Heart right ventricle (tissue), 16 donors: ENCODE measurements at regions not wholly inside any gene's neighbourhood (a gene's known extent, or its start where the extent isn't known, plus 50 kb on each side); places are given as distances from the start of the nearest gene placed in this dataset.

Source experiments
- ATAC-seq, 8 donors: fragments of 200-7000 bp; cut with Tn5 transposase; one replicate each; pipeline ENCODE4 v1.9.1; 2020; ENCODE audit warnings: mild to moderate bottlenecking in 8 of 8, moderate library complexity in 8 of 8, moderate number of reproducible peaks in 1 of 8
- DNase-seq, 2 donors: peaks; one replicate each; pipeline ENCODE4 v3.0.0-alpha.2; 2020
- H3K27ac ChIP-seq, 10 donors: fragments of 200-600 bp; sonication (generic) in 2 of 10; one replicate each; pipeline versions ENCODE4 v1.5.0 to v1.8.0; 2020 to 2022; ENCODE audit warnings: mild to moderate bottlenecking in 3 of 10
- H3K27me3 ChIP-seq, 7 donors: fragments of 200-600 bp; one replicate each; pipeline ENCODE4 v1.8.0; 2021 to 2022; ENCODE audit warnings: mild to moderate bottlenecking in 2 of 7
- H3K36me3 ChIP-seq, 9 donors: fragments of 200-600 bp; sonication (generic) in 1 of 9; one replicate each; pipeline versions ENCODE4 v1.5.0 to v1.8.0; 2020 to 2022; ENCODE audit warnings: mild to moderate bottlenecking in 2 of 9
- H3K4me1 ChIP-seq, 9 donors: fragments of 200-600 bp; sonication (generic) in 1 of 9; one replicate each; pipeline versions ENCODE4 v1.5.0 to v1.8.0; 2020 to 2022; ENCODE audit warnings: mild to moderate bottlenecking in 4 of 9
- H3K4me3 ChIP-seq, 10 donors: fragments of 200-600 bp; sonication (generic) in 2 of 10; one replicate each; pipeline versions ENCODE4 v1.5.0 to v1.8.0; 2020 to 2022; ENCODE audit warnings: mild to moderate bottlenecking in 7 of 10, moderate library complexity in 2 of 10
- H3K9me3 ChIP-seq, 11 donors: fragments of 200-600 bp in 10 of 11; sonication (generic) in 2 of 11; one replicate each; pipeline versions ENCODE4 v1.5.0 to v1.8.0; 2013 to 2022; ENCODE audit warnings: mild to moderate bottlenecking in 2 of 11, control low read depth in 1 of 11, moderate library complexity in 1 of 11
- WGBS, 2 donors: extraction: QIAGEN DNeasy Blood & Tissue Kit; methylation state at CpG; one replicate each; pipeline ENCODE4 v1.1.7; 2013; ENCODE audit warnings: inconsistent platforms in 1 of 2; 5-methylcytosine and 5-hydroxymethylcytosine counted together
- intact Hi-C, 10 donors: fragments of 100-400 bp; cut with DNase I; formaldehyde crosslinking; loops; one replicate each; pipeline versions ENCODE4 v1.11.1 to v1.14.2; 2022
- TF ChIP-seq, protein P1 (sequence below), 9 donors: fragments of 200-600 bp; sonication (generic) in 2 of 9; IDR thresholded peaks; one replicate each; pipeline versions ENCODE4 v1.5.0 to v1.8.0; 2021 to 2022; ENCODE audit warnings: antibody characterized with exemption in 9 of 9, mild to moderate bottlenecking in 5 of 9, moderate library complexity in 1 of 9
- donor health status: Arrhythmogenic right ventricular cardiomyopathy.
- donor health status: ischemic (EF 13 %, LVEDD 7.1; RV severe dilation, severe dysfunction).
- donor health status: healthy with polysubstance abuse.
- donor health status: DM: no; HTN: yes; CAD: no.
- donor health status: DM: no; HTN: no; CAD: no.
- donor health status: ischemic (EF 25% LVEDD 6.9; RV normal size, moderate dysfunction).
- donor health status: ischemic (EF 25% LVEDD 5.7; RV mildly dilated, moderate dysfunction).
- donor health status: healthy.
- donor health status: DM: yes; HTN: yes; CAD: no.
- donor health status: Ischemic cardiomyopathy.
- donor health status: ischemic (EF 35%, LVEDD 5.7; RV mildly dilated, moderate dysfunction).
- donor health status: nonischemic (EF 11% LVEDD 7.7; RV severe dilation, severe dysfunction).
- donor health status: DM: yes; HTN: yes; CAD: no.
- donor health status: PGD.
- donor health status: ischemic (EF 29% LVEDD 5.4; RV normal size, mild dysfunction).
- donor health status: nonischemic (EF 23%, LVEDD 6.1; RV moderate dilation, normal function).

DNA sequence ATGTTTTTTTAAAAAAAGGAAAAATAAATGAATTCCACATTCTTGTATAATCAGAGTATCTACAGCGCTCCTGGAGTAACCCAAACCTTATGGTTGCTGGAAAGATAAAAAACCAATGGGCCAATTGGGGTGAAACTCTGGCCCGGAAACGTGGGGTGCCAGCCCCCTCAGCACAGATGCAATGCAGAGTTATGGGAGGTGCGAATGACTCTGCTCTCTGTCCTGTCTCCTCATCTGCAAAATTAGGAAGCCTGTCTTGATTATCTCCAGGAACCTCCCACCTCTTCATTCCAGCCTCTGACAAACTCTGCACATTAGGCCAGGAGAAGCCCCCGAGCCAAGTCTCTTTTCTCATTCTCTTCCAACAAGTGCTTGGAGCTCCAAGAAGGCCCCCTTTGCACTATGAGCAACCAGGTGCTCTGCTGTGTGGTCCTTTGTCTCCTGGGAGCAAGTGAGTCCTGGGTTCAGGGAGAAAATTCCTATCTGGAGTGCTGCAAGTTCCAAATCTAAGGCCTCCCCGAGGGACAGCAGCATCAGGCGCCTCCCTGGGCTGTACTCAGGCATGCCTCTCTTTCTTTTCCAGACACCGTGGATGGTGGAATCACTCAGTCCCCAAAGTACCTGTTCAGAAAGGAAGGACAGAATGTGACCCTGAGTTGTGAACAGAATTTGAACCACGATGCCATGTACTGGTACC lies 130.5 kb upstream of the PRSS1 start:
- Histone ChIP-seq H3K27me3 (peaks cover 0 to 80% (median 28%) of the 10 kb centered on the region in 7 donors), H3K36me3 (no peaks in the 10 kb centered on the region), H3K27ac (no peak overlapping the region), H3K4me1 (no peaks in the 10 kb centered on the region), H3K9me3 (no peaks in the 10 kb centered on the region), H3K4me3 (no peak overlapping the region)
- TF ChIP-seq, protein P1, sequence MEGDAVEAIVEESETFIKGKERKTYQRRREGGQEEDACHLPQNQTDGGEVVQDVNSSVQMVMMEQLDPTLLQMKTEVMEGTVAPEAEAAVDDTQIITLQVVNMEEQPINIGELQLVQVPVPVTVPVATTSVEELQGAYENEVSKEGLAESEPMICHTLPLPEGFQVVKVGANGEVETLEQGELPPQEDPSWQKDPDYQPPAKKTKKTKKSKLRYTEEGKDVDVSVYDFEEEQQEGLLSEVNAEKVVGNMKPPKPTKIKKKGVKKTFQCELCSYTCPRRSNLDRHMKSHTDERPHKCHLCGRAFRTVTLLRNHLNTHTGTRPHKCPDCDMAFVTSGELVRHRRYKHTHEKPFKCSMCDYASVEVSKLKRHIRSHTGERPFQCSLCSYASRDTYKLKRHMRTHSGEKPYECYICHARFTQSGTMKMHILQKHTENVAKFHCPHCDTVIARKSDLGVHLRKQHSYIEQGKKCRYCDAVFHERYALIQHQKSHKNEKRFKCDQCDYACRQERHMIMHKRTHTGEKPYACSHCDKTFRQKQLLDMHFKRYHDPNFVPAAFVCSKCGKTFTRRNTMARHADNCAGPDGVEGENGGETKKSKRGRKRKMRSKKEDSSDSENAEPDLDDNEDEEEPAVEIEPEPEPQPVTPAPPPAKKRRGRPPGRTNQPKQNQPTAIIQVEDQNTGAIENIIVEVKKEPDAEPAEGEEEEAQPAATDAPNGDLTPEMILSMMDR (IDR thresholded peaks at IDR 0.05): no peak
- intact Hi-C loops: no loop called here
- 69 to 76% methylated on average over 9 of the region's 9 CpGs for WGBS, 2 donors
- ATAC-seq (no peak), DNase-seq (no peak)

GRCh38 chr7:142616842-142617241 lies 132.4 kb upstream of the PRSS1 start:
- intact Hi-C loops: no loop called here
- H3K4me3 ChIP-seq: no peak overlapping the region
- H3K36me3 ChIP-seq: no peaks in the 10 kb centered on the region
- no peak overlapping the region for H3K27ac ChIP-seq
- TF ChIP-seq, protein P1 (IDR thresholded peaks at IDR 0.05): no peak
- ATAC-seq (no peak), DNase-seq (no peak)
- H3K9me3 ChIP-seq: no peaks in the 10 kb centered on the region
- H3K27me3 ChIP-seq: peaks cover 0 to 84% (median 27%) of the 10 kb centered on the region in 7 donors
- WGBS, 2 donors: 75 to 82% methylated on average over 2 of the region's 2 CpGs
- no peaks in the 10 kb centered on the region for H3K4me1 ChIP-seq

- no peak for ATAC-seq
- DNase-seq: no peak
- Histone ChIP-seq H3K27me3 (peaks cover 0 to 78% (median 27%) of the 10 kb centered on the region in 7 donors), H3K9me3 (no peaks in the 10 kb centered on the region), H3K4me1 (no peaks in the 10 kb centered on the region), H3K4me3 (no peak overlapping the region), H3K27ac (no peak overlapping the region), H3K36me3 (no peaks in the 10 kb centered on the region)
- WGBS, 2 donors: 72 to 77% methylated on average over 11 of the region's 11 CpGs
- intact Hi-C loops: no loop called here
- TF ChIP-seq, protein P1 (IDR thresholded peaks at IDR 0.05): no peak
Measured at GRCh38 chr7:142616121-142616643, 133.1 kb upstream of the PRSS1 start.

- no peaks in the 10 kb centered on the region for H3K4me1 ChIP-seq
- intact Hi-C loops: no loop called here
- DNase-seq: no peak
- WGBS, 2 donors: 76 to 81% methylated on average over 5 of the region's 5 CpGs
- no peak for ATAC-seq
- H3K4me3 ChIP-seq: no peak overlapping the region
- no peaks in the 10 kb centered on the region for H3K9me3 ChIP-seq
- H3K36me3 ChIP-seq: no peaks in the 10 kb centered on the region
- H3K27ac ChIP-seq: no peak overlapping the region
- H3K27me3 ChIP-seq: peaks cover 0 to 72% (median 27%) of the 10 kb centered on the region in 7 donors
- TF ChIP-seq, protein P1 (IDR thresholded peaks at IDR 0.05): no peak
Measured at GRCh38 chr7:142615508-142615907, 133.8 kb upstream of the PRSS1 start.
